GM12874 (cell line): ENCODE measurements at regions not wholly inside any gene's neighbourhood (a gene's known extent, or its start where the extent isn't known, plus 50 kb on each side); places are given as distances from the start of the nearest gene placed in this dataset.

Experiments
- TF ChIP-seq, protein P1 (sequence below): IDR thresholded peaks from 2 replicates; pipeline ENCODE4 v1.5.1; 2011; ENCODE audit warnings: low read depth, mild to moderate bottlenecking, control low read depth, low read length, moderate library complexity; ENCODE audit not compliant: insufficient read depth

DNA sequence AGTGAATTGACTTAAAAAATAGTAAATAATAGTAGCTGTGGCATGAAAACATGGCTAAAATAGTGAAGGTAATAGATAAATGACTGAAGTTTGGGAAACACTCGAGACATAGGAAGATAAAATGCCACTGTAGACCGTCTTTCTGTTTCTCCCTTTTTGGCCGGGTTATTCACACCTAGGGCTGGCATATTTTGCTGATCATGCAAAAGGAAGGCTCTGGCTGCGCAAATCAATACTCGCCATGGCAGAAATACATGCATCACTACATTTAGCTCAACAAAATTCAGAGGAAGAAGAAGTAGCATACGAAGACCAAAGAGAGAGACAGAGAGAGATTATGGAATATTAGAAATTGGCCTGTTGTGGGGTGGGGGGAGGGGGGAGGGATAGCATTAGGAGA lies 242.2 kb upstream of the KBTBD8 start:
- TF ChIP-seq, protein P1, sequence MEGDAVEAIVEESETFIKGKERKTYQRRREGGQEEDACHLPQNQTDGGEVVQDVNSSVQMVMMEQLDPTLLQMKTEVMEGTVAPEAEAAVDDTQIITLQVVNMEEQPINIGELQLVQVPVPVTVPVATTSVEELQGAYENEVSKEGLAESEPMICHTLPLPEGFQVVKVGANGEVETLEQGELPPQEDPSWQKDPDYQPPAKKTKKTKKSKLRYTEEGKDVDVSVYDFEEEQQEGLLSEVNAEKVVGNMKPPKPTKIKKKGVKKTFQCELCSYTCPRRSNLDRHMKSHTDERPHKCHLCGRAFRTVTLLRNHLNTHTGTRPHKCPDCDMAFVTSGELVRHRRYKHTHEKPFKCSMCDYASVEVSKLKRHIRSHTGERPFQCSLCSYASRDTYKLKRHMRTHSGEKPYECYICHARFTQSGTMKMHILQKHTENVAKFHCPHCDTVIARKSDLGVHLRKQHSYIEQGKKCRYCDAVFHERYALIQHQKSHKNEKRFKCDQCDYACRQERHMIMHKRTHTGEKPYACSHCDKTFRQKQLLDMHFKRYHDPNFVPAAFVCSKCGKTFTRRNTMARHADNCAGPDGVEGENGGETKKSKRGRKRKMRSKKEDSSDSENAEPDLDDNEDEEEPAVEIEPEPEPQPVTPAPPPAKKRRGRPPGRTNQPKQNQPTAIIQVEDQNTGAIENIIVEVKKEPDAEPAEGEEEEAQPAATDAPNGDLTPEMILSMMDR, result no peak

DNA sequence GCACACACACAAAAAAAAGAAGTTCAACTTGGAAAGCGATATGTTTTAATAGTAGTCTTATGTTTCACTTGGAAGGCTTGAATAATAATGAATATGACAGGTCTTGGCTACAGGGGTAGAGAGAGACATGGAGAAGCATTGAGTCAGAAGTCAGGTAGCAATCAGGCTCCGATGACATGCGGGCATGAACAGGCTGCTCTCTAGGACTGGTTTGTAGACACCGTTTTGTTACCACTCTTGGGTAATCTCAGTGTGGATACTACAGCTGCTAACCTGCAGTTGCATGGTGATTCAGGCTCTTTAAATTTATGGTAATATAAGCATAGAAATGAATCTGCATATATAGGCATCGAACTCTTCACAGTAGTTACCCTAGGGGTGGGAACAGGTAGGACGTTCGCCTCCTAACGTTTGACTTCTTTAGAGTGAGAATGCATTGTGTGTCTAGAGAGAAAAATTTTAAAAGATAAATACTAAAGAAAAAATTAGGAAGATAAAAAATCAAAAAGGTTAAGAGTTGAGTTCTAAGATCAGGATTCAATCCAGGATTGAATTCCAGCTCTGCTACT lies 241.6 kb upstream of the KBTBD8 start:
- TF ChIP-seq, protein P1, result no peak

- TF ChIP-seq, protein P1, result no peak
Observed at GRCh38 chr3:66761093-66761780, 236.9 kb upstream of the KBTBD8 start.

DNA sequence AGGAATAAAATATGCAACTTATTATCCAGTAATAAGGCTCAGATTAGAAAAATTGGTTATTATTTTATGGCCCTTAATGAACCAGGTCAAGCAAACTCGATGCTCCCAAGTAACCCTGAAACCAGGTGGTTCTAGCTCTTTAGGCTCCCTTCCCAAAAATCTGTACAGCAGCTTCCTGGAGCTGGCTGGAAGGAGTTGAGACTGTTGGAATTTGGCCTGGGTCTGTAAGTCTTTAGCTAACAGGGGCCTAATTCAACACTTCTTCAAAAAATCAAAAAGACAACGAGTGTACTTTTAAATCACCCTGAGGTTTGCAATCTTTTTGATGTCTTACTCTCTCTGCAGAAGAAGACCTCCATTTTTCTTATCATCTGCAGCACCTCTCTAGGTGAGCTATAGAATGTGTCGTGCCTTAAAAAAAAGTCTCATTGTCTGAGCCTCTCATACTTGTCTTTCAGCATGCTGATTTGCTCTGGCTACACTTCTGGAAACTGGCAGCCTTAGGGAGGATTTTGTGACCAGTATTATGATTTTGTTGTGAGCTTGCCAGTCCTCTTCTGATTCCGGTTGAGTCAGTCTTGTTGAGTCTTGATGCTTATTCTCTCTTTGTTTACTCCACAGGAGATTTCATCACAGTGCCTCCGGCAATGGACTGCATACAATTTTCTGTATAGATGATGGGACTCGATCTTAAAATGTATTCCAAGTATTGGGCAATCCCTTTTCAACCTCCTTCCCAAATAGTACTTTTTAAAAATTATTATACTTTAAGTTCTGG lies 235.0 kb upstream of the KBTBD8 start:
- TF ChIP-seq, protein P1, result no peak

GRCh38 chr3:66778107-66778506 lies 220.0 kb upstream of the KBTBD8 start:
- TF ChIP-seq, protein P1, result no peak

DNA sequence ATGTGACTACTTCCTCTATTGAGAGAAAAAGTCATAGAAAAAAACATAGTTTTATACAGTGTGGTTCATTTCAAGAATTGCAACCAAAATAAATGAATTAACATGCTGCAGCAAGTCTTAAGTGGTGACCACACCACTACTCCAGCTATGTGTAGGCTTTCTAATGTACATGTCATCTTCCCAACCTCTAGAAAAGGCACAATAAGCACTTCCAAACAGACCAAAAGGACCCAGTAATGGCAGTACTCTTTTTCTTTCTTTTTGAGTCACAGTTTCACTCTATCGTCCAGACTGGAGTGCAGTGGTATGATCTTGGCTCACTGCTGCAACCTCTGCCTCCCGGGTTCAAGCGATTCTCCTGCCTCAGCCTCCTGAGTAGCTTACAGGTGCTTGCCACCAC lies 219.3 kb upstream of the KBTBD8 start:
- TF ChIP-seq, protein P1, result no peak

DNA sequence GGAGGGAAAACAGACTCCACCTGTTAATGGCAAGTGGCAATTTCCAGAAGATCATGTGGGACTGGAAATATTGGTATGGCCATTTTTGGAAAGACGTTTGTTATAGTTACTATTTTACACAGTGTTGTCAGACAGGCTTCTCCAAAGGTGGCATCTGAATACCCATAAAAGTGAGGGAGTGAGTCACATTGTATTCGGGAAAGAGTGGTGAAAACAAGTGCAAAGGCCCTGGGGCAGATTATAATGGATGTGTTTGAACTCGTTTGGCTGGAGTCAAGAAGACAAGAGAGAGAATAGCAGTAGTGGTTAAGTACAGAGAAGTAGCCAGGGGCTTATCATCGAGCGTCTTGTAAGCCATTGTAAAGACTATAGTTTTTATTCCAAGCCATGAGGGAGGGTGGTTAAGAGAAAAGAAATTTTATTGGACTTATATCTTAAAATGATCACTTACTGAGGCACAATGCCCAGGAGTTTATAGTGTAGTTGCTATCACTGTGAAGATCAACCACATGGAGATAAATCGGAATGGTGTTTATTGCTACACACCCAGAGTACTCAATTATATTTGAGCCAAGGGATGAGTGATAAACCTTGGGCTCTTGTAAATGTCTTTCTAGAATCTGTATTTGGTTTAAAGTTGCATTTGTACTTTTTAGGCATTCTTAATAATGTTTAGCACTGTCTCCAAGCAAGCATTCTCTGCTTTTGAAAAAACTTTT lies 212.8 kb upstream of the KBTBD8 start:
- TF ChIP-seq, protein P1, result no peak
